Astrocyte (in vitro differentiated cells and primary cell): ENCODE measurements at regions not wholly inside any gene's neighbourhood (a gene's known extent, or its start where the extent isn't known, plus 50 kb on each side); places are given as distances from the start of the nearest gene placed in this dataset.

Experiments
- CTCF ChIP-seq: IDR thresholded peaks from 2 replicates; pipeline ENCODE4 v1.5.1; 2011; ENCODE audit warnings: low read depth, mild to moderate bottlenecking, inconsistent platforms, low read length, moderate library complexity; ENCODE audit not compliant: insufficient read depth
- EZH2 ChIP-seq: IDR thresholded peaks from 2 replicates; pipeline ENCODE4 v1.6.1; 2012; ENCODE audit warnings: mild to moderate bottlenecking, low read length, inconsistent platforms; ENCODE audit not compliant: insufficient read depth

GRCh38 chr13:85982102-85982501 is 182.9 kb upstream of the SLITRK6 start:
- TF ChIP-seq CTCF, result no peak
- TF ChIP-seq EZH2, result no peak
